ENCODE measurements at regions not wholly inside any gene's neighbourhood (a gene's known extent, or its start where the extent isn't known, plus 50 kb on each side); places are given as distances from the start of the nearest gene placed in this dataset.

- DNase-seq (ENCODE audit: insufficient read length, low spot score) (no peak), FAIRE-seq (no peak)
- TF ChIP-seq POLR2A (IDR thresholded peaks at IDR 0.05; ENCODE audit: low read depth, low read length) (no peak), PAX5 (IDR thresholded peaks at IDR 0.05; ENCODE audit: insufficient read depth, low read length, severe bottlenecking) (no peak), POU2F2 (IDR thresholded peaks at IDR 0.05; ENCODE audit: low read depth, low read length) (no peak), POLR2AphosphoS5 (IDR thresholded peaks at IDR 0.05; ENCODE audit: low read depth, low read length) (no peak), TAF1 (IDR thresholded peaks at IDR 0.05; ENCODE audit: low read depth, low read length) (no peak), SPI1 (IDR thresholded peaks at IDR 0.05; ENCODE audit: low read depth, low read length) (no peak)
Measured at GRCh38 chr3:193778676-193779075, 185.7 kb downstream of the OPA1 start.

DNA sequence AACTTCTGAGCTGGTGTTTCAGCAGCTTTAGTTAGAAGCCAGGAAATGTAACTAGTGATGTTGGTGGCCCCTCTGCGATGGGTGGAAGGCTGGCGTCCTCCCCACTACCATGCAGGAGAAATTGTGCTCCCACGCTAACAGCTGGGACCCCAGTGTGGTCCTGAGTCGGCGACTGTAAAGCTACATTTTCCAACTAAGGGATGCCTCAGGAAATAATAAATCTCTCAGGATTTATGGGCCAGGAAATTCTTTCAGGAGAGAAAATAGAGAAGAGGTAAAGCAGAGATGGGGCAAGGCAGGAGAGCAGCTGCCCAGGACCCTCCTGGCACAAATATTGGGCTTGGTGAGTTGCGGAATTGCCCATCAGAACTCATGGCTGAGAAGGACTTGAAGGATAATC lies 186.9 kb downstream of the OPA1 start:
- FAIRE-seq, result no peak
- no peak for TF ChIP-seq TAF1 (IDR thresholded peaks at IDR 0.05; ENCODE audit: low read depth, low read length)
- no peak for TF ChIP-seq POLR2AphosphoS5 (IDR thresholded peaks at IDR 0.05; ENCODE audit: low read depth, low read length)
- TF ChIP-seq POLR2A (IDR thresholded peaks at IDR 0.05; ENCODE audit: low read depth, low read length), result no peak
- TF ChIP-seq SPI1 (IDR thresholded peaks at IDR 0.05; ENCODE audit: low read depth, low read length), result no peak
- TF ChIP-seq PAX5 (IDR thresholded peaks at IDR 0.05; ENCODE audit: insufficient read depth, low read length, severe bottlenecking), result no peak
- TF ChIP-seq POU2F2 (IDR thresholded peaks at IDR 0.05; ENCODE audit: low read depth, low read length), result no peak
- DNase-seq (ENCODE audit: insufficient read length, low spot score), result no peak

DNA sequence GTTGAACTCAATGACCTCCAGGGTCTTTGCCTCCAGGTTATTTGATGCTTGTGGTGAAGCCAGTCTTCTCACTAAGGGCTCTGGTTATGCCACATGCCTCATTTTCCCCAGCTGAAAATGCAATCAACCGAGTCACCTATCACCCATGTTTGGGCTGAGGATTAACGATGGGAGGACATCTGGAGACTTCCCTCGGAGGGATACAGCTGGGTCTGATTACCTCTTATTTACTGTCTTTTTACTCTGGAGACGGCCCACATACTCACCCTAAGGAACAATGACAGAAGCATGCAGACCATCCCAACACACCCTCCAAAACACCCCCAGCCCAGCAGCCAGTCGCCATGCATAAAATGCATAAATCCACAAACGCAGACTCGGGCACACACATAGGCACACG lies 187.4 kb downstream of the OPA1 start:
- no peak for DNase-seq (ENCODE audit: insufficient read length, low spot score)
- FAIRE-seq, result no peak
- no peak for TF ChIP-seq POLR2A (IDR thresholded peaks at IDR 0.05; ENCODE audit: low read depth, low read length)
- TF ChIP-seq POLR2AphosphoS5 (IDR thresholded peaks at IDR 0.05; ENCODE audit: low read depth, low read length), result no peak
- TF ChIP-seq SPI1 (IDR thresholded peaks at IDR 0.05; ENCODE audit: low read depth, low read length), result no peak
- TF ChIP-seq TAF1 (IDR thresholded peaks at IDR 0.05; ENCODE audit: low read depth, low read length), result no peak
- no peak for TF ChIP-seq POU2F2 (IDR thresholded peaks at IDR 0.05; ENCODE audit: low read depth, low read length)
- no peak for TF ChIP-seq PAX5 (IDR thresholded peaks at IDR 0.05; ENCODE audit: insufficient read depth, low read length, severe bottlenecking)

DNA sequence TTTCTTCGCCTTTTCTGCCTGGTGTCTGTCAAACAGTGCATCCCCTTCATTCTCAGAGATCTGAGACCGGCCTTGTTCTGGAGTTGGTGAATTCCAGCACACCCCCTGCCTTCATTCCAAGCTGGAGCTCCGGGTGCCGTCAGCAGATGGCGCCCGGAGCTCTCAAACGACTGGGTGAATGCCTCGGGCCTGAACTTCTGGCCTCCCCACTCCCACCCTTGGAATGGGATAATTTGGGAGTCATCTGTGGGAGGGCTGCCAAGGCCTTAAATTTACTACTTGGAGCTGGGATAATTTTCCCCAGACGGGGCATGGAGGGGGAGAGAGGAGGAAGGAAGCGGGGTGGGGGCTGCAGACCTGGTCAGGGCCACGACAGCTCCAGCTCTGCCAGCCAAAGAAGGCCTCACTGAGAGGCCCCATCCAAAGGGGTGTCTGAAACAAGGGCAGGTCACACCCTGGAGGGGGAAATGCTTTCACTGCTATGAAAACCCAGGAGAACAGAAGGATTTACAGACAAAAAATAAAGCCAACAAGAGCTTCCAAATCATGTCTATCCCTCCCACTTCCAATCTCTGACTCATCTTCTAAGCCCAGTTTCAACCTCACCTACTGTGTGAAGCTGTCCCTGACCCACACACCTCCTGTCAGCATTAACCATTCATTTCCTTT lies 187.9 kb downstream of the OPA1 start:
- peak; percentile 42 for DNase-seq (ENCODE audit: insufficient read length, low spot score)

DNA sequence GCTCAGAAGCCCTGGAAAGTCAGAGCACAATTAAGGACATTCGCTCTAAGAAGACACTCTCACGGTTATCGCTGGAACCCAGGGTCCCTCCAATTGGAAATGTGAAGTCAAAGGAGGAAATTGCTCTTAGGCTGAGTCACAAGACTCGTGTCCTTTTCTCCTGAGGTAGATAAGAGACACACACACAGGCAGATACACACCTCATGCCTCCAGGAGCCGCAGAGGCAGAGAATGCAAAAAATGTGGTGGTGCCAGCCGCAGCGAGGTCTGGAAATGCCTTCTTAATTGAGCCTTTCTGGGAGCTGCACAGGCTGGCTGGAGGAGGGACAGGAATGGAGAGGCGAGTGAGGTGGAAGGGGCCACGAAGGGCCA lies 189.3 kb downstream of the OPA1 start:
- TF ChIP-seq POU2F2 (IDR thresholded peaks at IDR 0.05; ENCODE audit: low read depth, low read length) (no peak), PAX5 (IDR thresholded peaks at IDR 0.05; ENCODE audit: insufficient read depth, low read length, severe bottlenecking) (no peak), SPI1 (IDR thresholded peaks at IDR 0.05; ENCODE audit: low read depth, low read length) (no peak), POLR2A (IDR thresholded peaks at IDR 0.05; ENCODE audit: low read depth, low read length) (no peak), POLR2AphosphoS5 (IDR thresholded peaks at IDR 0.05; ENCODE audit: low read depth, low read length) (no peak), TAF1 (IDR thresholded peaks at IDR 0.05; ENCODE audit: low read depth, low read length) (no peak)
- DNase-seq (ENCODE audit: insufficient read length, low spot score) (no peak), FAIRE-seq (no peak)

More for the DNA sequence above, 187.9 kb downstream of the OPA1 start:
- FAIRE-seq, result peak; percentile 23
- no peak for TF ChIP-seq POLR2A (IDR thresholded peaks at IDR 0.05; ENCODE audit: low read depth, low read length)

GRCh38 chr3:193782747-193783146 lies 189.7 kb downstream of the OPA1 start:
- no peak for DNase-seq (ENCODE audit: insufficient read length, low spot score)
- no peak for TF ChIP-seq POLR2A (IDR thresholded peaks at IDR 0.05; ENCODE audit: low read depth, low read length)
- TF ChIP-seq TAF1 (IDR thresholded peaks at IDR 0.05; ENCODE audit: low read depth, low read length), result no peak
- TF ChIP-seq PAX5 (IDR thresholded peaks at IDR 0.05; ENCODE audit: insufficient read depth, low read length, severe bottlenecking), result no peak
- TF ChIP-seq POU2F2 (IDR thresholded peaks at IDR 0.05; ENCODE audit: low read depth, low read length), result no peak
- no peak for TF ChIP-seq SPI1 (IDR thresholded peaks at IDR 0.05; ENCODE audit: low read depth, low read length)
- no peak for TF ChIP-seq POLR2AphosphoS5 (IDR thresholded peaks at IDR 0.05; ENCODE audit: low read depth, low read length)
- FAIRE-seq, result no peak

- FAIRE-seq, result no peak
- DNase-seq (ENCODE audit: insufficient read length, low spot score), result no peak
Measured at GRCh38 chr3:193783166-193783896, 190.3 kb downstream of the OPA1 start.

DNA sequence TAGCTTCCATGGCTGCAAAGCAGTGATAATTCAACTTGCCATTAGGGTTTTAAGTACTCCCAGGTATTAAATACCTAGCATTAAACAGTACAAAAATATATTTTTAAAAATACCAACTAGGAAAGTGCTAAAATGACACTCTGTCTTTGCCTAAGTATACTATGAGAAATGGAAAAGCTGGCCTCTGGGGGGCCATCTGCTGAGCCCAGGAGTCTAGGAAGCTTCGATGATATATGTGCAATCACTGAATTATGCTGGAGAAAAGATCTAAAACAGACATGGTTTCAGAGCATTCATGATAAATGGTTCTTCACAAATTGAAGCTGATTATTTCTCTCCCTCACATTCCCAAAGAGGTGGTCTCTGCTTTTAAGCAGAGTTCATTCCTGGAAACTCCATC lies 191.8 kb downstream of the OPA1 start:
- DNase-seq (ENCODE audit: insufficient read length, low spot score) (no peak), FAIRE-seq (no peak)
- TF ChIP-seq TAF1 (IDR thresholded peaks at IDR 0.05; ENCODE audit: low read depth, low read length) (no peak), PAX5 (IDR thresholded peaks at IDR 0.05; ENCODE audit: insufficient read depth, low read length, severe bottlenecking) (no peak), POLR2AphosphoS5 (IDR thresholded peaks at IDR 0.05; ENCODE audit: low read depth, low read length) (no peak), POLR2A (IDR thresholded peaks at IDR 0.05; ENCODE audit: low read depth, low read length) (no peak), SPI1 (IDR thresholded peaks at IDR 0.05; ENCODE audit: low read depth, low read length) (no peak), POU2F2 (IDR thresholded peaks at IDR 0.05; ENCODE audit: low read depth, low read length) (no peak)

More at GRCh38 chr3:193783166-193783896, 190.3 kb downstream of the OPA1 start:
- TF ChIP-seq POLR2A (IDR thresholded peaks at IDR 0.05; ENCODE audit: low read depth, low read length), result no peak

DNA sequence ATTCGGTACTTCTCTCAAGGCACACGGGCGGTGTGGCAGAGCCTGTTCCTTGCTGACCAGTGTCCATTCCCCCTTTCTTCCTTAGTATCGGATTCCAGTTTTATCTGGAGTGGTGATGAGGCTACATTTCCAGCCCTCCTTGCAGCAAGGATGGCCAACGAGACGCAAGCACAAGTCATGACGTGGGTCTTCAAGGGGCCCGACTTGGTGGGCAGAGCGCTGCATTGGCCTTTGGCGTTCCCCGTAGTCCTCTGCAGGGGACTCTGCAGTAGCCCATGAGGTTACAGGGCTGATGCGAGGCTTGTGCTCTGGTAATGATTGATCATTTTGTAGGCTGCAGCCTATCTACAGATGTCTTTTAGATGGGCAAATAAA lies 194.5 kb downstream of the OPA1 start:
- DNase-seq (ENCODE audit: insufficient read length, low spot score), result no peak
- FAIRE-seq, result no peak
- TF ChIP-seq PAX5 (IDR thresholded peaks at IDR 0.05; ENCODE audit: insufficient read depth, low read length, severe bottlenecking), result no peak
- TF ChIP-seq SPI1 (IDR thresholded peaks at IDR 0.05; ENCODE audit: low read depth, low read length), result no peak
- TF ChIP-seq POU2F2 (IDR thresholded peaks at IDR 0.05; ENCODE audit: low read depth, low read length), result no peak
- TF ChIP-seq POLR2A (IDR thresholded peaks at IDR 0.05; ENCODE audit: low read depth, low read length), result no peak
- TF ChIP-seq POLR2AphosphoS5 (IDR thresholded peaks at IDR 0.05; ENCODE audit: low read depth, low read length), result no peak
- TF ChIP-seq TAF1 (IDR thresholded peaks at IDR 0.05; ENCODE audit: low read depth, low read length), result no peak
